Ovary (tissue), 3 donors: ENCODE measurements at regions not wholly inside any gene's neighbourhood (a gene's known extent, or its start where the extent isn't known, plus 50 kb on each side); places are given as distances from the start of the nearest gene placed in this dataset.

Experiments used
- CTCF ChIP-seq, 3 donors: fragments of 450-650 bp in 2 of 3; fragments of 200-600 bp in 1 of 3; IDR thresholded peaks; one replicate each; pipeline versions ENCODE4 v1.5.1 to v1.8.0; 2016 to 2022; ENCODE audit warnings: antibody characterized with exemption in 3 of 3, mild to moderate bottlenecking in 1 of 3
- POLR2A ChIP-seq: fragments of 450-650 bp; IDR thresholded peaks from one replicate; pipeline ENCODE4 v1.6.1; 2017; ENCODE audit warnings: antibody characterized with exemption, mild to moderate bottlenecking, moderate library complexity
- donor health status: DM: no; HTN: no; CAD: no.

DNA sequence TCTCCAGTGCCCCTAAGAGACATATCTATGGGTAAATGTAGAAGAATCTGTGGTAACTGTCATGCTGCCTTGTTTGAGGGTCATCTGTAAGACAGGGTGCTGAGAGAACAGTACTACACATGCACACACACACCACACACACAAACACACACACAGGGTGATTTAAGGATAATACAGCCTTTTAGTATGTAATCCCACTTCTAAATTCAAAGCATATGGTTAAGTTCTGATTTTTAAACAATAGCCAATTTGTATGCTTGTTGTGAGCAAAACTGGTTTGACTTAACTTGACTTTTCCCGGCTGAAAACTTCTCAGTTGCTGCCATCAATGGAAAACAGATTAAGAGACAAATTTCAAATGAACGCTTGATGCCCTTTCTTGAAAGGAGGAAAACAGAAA is 241.8 kb downstream of the ADGRG6 start:
- no peak for TF ChIP-seq CTCF (IDR thresholded peaks at IDR 0.05)
- TF ChIP-seq POLR2A = no peak
